ENCODE measurements at regions not wholly inside any gene's neighbourhood (a gene's known extent, or its start where the extent isn't known, plus 50 kb on each side); places are given as distances from the start of the nearest gene placed in this dataset.

DNA sequence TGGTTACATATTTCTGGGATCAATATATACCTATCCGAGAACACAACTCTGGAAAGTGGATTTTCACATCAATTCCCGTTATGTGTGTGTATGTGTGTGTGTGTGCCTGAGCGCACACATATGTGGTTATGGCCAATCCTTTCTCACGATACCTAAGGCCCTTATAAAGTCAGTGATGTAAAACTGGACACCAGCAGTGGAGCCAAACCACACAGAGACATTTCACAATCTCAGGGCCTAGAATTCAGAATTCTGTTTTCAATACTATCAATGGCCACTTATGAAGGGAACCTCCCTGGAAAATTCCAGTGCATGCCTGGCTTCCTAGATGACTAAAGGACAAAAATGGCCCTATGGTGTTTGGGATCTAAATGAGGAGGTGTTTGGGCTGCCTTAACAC, 187.3 kb upstream of the UBL3 start:
- Histone ChIP-seq H3K9me2 (ENCODE audit: insufficient read depth) (no peaks in the 10 kb centered on the region; the same call in 1 of the 2 replicates), H3K4me1 (replicated peaks; ENCODE audit: insufficient read depth) (no peaks in the 10 kb centered on the region; the same call in 1 of the 2 replicates), H3K79me2 (ENCODE audit: low read depth) (no peaks in the 10 kb centered on the region), H3K4me3 (no peak overlapping the region), H3K9me3 (ENCODE audit: insufficient read depth, low read depth) (no peaks in the 10 kb centered on the region), H3K4me2 (no peak overlapping the region), H2AFZ (no peak overlapping the region), H3K27ac (no peak overlapping the region), H3K27me3 (ENCODE audit: insufficient read depth, low read depth) (0 out of 2 replicates have a peak, but pooled peaks cover 4% of the 10 kb centered on the region), H4K20me1 (ENCODE audit: insufficient read depth) (no peaks in the 10 kb centered on the region), H3K36me3 (ENCODE audit: low read depth) (no peaks in the 10 kb centered on the region), H3F3A (ENCODE audit: insufficient read depth, low read depth) (peaks cover 4% of the 10 kb centered on the region; the same call in 1 of the 2 replicates)
- intact Hi-C loops (cut with micrococcal nuclease; ENCODE audit: unreplicated experiment) = no loop called here
- CTCF ChIA-PET = no interaction called here
- DNase-seq = no peak
- POLR2A ChIA-PET (ENCODE audit: unreplicated experiment) = no interaction called here
- no peak for TF ChIP-seq EZH2 (IDR thresholded peaks at IDR 0.05; ENCODE audit: low read depth)
- no peak for TF ChIP-seq CTCF (conservative IDR thresholded peaks at IDR 0.05)
- no TSS peak for BruUV-seq (replicated peaks)

GRCh38 chr13:30037306-30037705, 186.9 kb upstream of the UBL3 start:
- intact Hi-C loops (cut with micrococcal nuclease; ENCODE audit: unreplicated experiment) = no loop called here
- no peak overlapping the region for H3K27ac ChIP-seq
- H3K79me2 ChIP-seq (ENCODE audit: low read depth) = no peaks in the 10 kb centered on the region
- no peaks in the 10 kb centered on the region; the same call in 1 of the 2 replicates for H3K9me2 ChIP-seq (ENCODE audit: insufficient read depth)
- 0 out of 2 replicates have a peak, but pooled peaks cover 4% of the 10 kb centered on the region for H3K27me3 ChIP-seq (ENCODE audit: insufficient read depth, low read depth)
- no peak overlapping the region for H3K4me3 ChIP-seq
- H3F3A ChIP-seq (ENCODE audit: insufficient read depth, low read depth) = peaks cover 4% of the 10 kb centered on the region; the same call in 1 of the 2 replicates
- ChIA-PET CTCF (no interaction called here), POLR2A (ENCODE audit: unreplicated experiment) (no interaction called here)
- TF ChIP-seq EZH2 (IDR thresholded peaks at IDR 0.05; ENCODE audit: low read depth) (no peak), CTCF (conservative IDR thresholded peaks at IDR 0.05) (no peak)
- no peaks in the 10 kb centered on the region for H3K9me3 ChIP-seq (ENCODE audit: insufficient read depth, low read depth)
- H3K4me2 ChIP-seq = no peak overlapping the region
- H3K4me1 ChIP-seq (replicated peaks; ENCODE audit: insufficient read depth) = no peaks in the 10 kb centered on the region; the same call in 1 of the 2 replicates
- no peak overlapping the region for H2AFZ ChIP-seq
- no peaks in the 10 kb centered on the region for H4K20me1 ChIP-seq (ENCODE audit: insufficient read depth)
- no TSS peak for BruUV-seq (replicated peaks)
- H3K36me3 ChIP-seq (ENCODE audit: low read depth) = no peaks in the 10 kb centered on the region
- no peak for DNase-seq

- no peak overlapping the region for H3K27ac ChIP-seq
- no peaks in the 10 kb centered on the region; the same call in 1 of the 2 replicates for H3K4me1 ChIP-seq (replicated peaks; ENCODE audit: insufficient read depth)
- no peaks in the 10 kb centered on the region for H3K27me3 ChIP-seq (ENCODE audit: insufficient read depth, low read depth)
- DNase-seq = no peak
- BruUV-seq (replicated peaks) = no TSS peak
- H3K4me2 ChIP-seq = no peak overlapping the region
- H3K36me3 ChIP-seq (ENCODE audit: low read depth) = no peaks in the 10 kb centered on the region
- peaks cover 4% of the 10 kb centered on the region; the same call in 1 of the 2 replicates for H3F3A ChIP-seq (ENCODE audit: insufficient read depth, low read depth)
- TF ChIP-seq CTCF (conservative IDR thresholded peaks at IDR 0.05) (no peak), EZH2 (IDR thresholded peaks at IDR 0.05; ENCODE audit: low read depth) (no peak)
- no peaks in the 10 kb centered on the region for H3K9me2 ChIP-seq (ENCODE audit: insufficient read depth)
- H3K79me2 ChIP-seq (ENCODE audit: low read depth) = no peaks in the 10 kb centered on the region
- no peaks in the 10 kb centered on the region for H4K20me1 ChIP-seq (ENCODE audit: insufficient read depth)
- CTCF ChIA-PET = no interaction called here
- intact Hi-C loops (cut with micrococcal nuclease; ENCODE audit: unreplicated experiment) = no loop called here
- no peaks in the 10 kb centered on the region for H3K9me3 ChIP-seq (ENCODE audit: insufficient read depth, low read depth)
- H2AFZ ChIP-seq = no peak overlapping the region
- POLR2A ChIA-PET (ENCODE audit: unreplicated experiment) = no interaction called here
- no peak overlapping the region for H3K4me3 ChIP-seq
Observed at GRCh38 chr13:30034458-30034795, 184.0 kb upstream of the UBL3 start.

All from PC-9 (cell line).